MM.1S (cell line): ENCODE measurements at regions not wholly inside any gene's neighbourhood (a gene's known extent, or its start where the extent isn't known, plus 50 kb on each side); places are given as distances from the start of the nearest gene placed in this dataset.

Experiments
- CTCF ChIP-seq: fragments of 300-600 bp; sonication (generic); IDR thresholded peaks from 2 replicates; pipeline ENCODE4 v1.5.1; 2016; ENCODE audit warnings: antibody characterized with exemption, low read length, mixed read lengths
- EZH2 ChIP-seq: fragments of 300-600 bp; sonication (generic); optimal IDR thresholded peaks from 2 replicates; pipeline ENCODE3; 2017; ENCODE audit warnings: low read depth, mild to moderate bottlenecking, antibody characterized with exemption, low read length, mixed read lengths

- TF ChIP-seq EZH2 = no peak
- TF ChIP-seq CTCF = peak; percentile 72
Measured at GRCh38 chr9:1732670-1733069, 282.5 kb upstream of the SMARCA2 start.
